ENCODE measurements at regions not wholly inside any gene's neighbourhood (a gene's known extent, or its start where the extent isn't known, plus 50 kb on each side); places are given as distances from the start of the nearest gene placed in this dataset.

- TF ChIP-seq CTCF (IDR thresholded peaks at IDR 0.05; ENCODE audit: low read depth, low read length), result no peak
- DNase-seq (ENCODE audit: extremely low read depth, low read depth), result no peak
Measured at GRCh38 chr15:37618353-37618752, 316.1 kb upstream of the TMCO5A start.

GRCh38 chr15:37619358-37620042 is 314.9 kb upstream of the TMCO5A start:
- no peak for DNase-seq (ENCODE audit: extremely low read depth, low read depth)
- no peak for TF ChIP-seq CTCF (IDR thresholded peaks at IDR 0.05; ENCODE audit: low read depth, low read length)

GRCh38 chr15:37625576-37625975 is 308.9 kb upstream of the TMCO5A start:
- TF ChIP-seq CTCF (IDR thresholded peaks at IDR 0.05; ENCODE audit: low read depth, low read length), result no peak

GRCh38 chr15:37628507-37628906 is 305.9 kb upstream of the TMCO5A start:
- TF ChIP-seq CTCF (IDR thresholded peaks at IDR 0.05; ENCODE audit: low read depth, low read length), result no peak

More at GRCh38 chr15:37625576-37625975, 308.9 kb upstream of the TMCO5A start:
- no peak for DNase-seq (ENCODE audit: extremely low read depth, low read depth)

GRCh38 chr15:37636736-37637135 is 297.7 kb upstream of the TMCO5A start:
- DNase-seq (ENCODE audit: extremely low read depth, low read depth), result no peak
- no peak for TF ChIP-seq CTCF (IDR thresholded peaks at IDR 0.05; ENCODE audit: low read depth, low read length)

More at GRCh38 chr15:37628507-37628906, 305.9 kb upstream of the TMCO5A start:
- no peak for DNase-seq (ENCODE audit: extremely low read depth, low read depth)

- no peak for TF ChIP-seq CTCF (IDR thresholded peaks at IDR 0.05; ENCODE audit: low read depth, low read length)
- DNase-seq (ENCODE audit: extremely low read depth, low read depth), result no peak
Measured at GRCh38 chr15:37638116-37638515, 296.3 kb upstream of the TMCO5A start.

- TF ChIP-seq CTCF (IDR thresholded peaks at IDR 0.05; ENCODE audit: low read depth, low read length), result no peak
- no peak for DNase-seq (ENCODE audit: extremely low read depth, low read depth)
Measured at GRCh38 chr15:37638691-37639090, 295.7 kb upstream of the TMCO5A start.

Data from AG09319 (cell line).